Lower lobe of right lung (tissue), 2 donors: ENCODE measurements at regions not wholly inside any gene's neighbourhood (a gene's known extent, or its start where the extent isn't known, plus 50 kb on each side); places are given as distances from the start of the nearest gene placed in this dataset.

Experiments
- ATAC-seq, 2 donors: fragments of 200-7000 bp; cut with Tn5 transposase; one replicate each; pipeline ENCODE4 v1.9.1; 2020 to 2022; ENCODE audit warnings: mild to moderate bottlenecking in 2 of 2, moderate library complexity in 2 of 2
- DNase-seq: peaks from one replicate; pipeline ENCODE4 v3.0.0-alpha.2; 2020
- H3K27ac ChIP-seq: fragments of 200-600 bp; one replicate; pipeline ENCODE4 v1.8.0; 2022
- H3K27me3 ChIP-seq: fragments of 200-600 bp; one replicate; pipeline ENCODE4 v1.8.0; 2022; ENCODE audit warnings: low read depth
- H3K36me3 ChIP-seq: fragments of 200-600 bp; one replicate; pipeline ENCODE4 v1.8.0; 2022; ENCODE audit warnings: mild to moderate bottlenecking
- H3K4me1 ChIP-seq: fragments of 200-600 bp; one replicate; pipeline ENCODE4 v1.8.0; 2022
- H3K4me3 ChIP-seq: fragments of 200-600 bp; one replicate; pipeline ENCODE4 v1.8.0; 2022; ENCODE audit warnings: mild to moderate bottlenecking
- H3K9me3 ChIP-seq: fragments of 200-600 bp; one replicate; pipeline ENCODE4 v1.8.0; 2022
- intact Hi-C: fragments of 100-400 bp; cut with DNase I; formaldehyde crosslinking; loops from one replicate; pipeline ENCODE4 v1.11.0; 2022
- TF ChIP-seq, protein P1 (sequence below): fragments of 200-600 bp; IDR thresholded peaks from one replicate; pipeline ENCODE4 v1.8.0; 2022; ENCODE audit warnings: antibody characterized with exemption, mild to moderate bottlenecking
- donor health status: DM: no; HTN: yes; CAD: no; lungs with severe emphysema.

DNA sequence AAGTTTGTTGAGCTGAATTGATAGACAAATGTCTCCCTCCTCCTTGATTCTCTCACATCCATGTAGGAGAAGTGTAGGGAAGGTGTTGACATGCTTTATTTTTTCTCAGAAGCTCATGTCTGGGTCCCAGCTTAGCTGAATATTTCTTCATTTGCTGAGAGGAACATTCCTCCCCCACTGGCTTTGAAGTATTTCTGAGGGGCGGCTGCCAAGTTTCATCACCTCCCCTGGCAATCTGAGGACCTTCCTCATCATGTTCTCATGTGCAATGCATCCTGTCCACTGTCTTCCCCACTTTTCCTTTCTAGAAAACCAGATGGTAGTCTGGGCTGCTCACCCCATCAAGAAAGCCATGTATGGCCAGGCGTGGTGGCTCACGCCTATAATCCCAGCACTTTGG lies 168.9 kb upstream of the RGMA start:
- intact Hi-C loops: no loop called here
- peaks cover 10% of the 10 kb centered on the region for H3K4me1 ChIP-seq
- DNase-seq (no peak), ATAC-seq (no peak)
- TF ChIP-seq, protein P1, sequence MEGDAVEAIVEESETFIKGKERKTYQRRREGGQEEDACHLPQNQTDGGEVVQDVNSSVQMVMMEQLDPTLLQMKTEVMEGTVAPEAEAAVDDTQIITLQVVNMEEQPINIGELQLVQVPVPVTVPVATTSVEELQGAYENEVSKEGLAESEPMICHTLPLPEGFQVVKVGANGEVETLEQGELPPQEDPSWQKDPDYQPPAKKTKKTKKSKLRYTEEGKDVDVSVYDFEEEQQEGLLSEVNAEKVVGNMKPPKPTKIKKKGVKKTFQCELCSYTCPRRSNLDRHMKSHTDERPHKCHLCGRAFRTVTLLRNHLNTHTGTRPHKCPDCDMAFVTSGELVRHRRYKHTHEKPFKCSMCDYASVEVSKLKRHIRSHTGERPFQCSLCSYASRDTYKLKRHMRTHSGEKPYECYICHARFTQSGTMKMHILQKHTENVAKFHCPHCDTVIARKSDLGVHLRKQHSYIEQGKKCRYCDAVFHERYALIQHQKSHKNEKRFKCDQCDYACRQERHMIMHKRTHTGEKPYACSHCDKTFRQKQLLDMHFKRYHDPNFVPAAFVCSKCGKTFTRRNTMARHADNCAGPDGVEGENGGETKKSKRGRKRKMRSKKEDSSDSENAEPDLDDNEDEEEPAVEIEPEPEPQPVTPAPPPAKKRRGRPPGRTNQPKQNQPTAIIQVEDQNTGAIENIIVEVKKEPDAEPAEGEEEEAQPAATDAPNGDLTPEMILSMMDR: no peak
- no peak overlapping the region for H3K4me3 ChIP-seq
- H3K27ac ChIP-seq: no peak overlapping the region
- H3K36me3 ChIP-seq: no peaks in the 10 kb centered on the region
- H3K9me3 ChIP-seq: no peaks in the 10 kb centered on the region
- H3K27me3 ChIP-seq: no peaks in the 10 kb centered on the region

DNA sequence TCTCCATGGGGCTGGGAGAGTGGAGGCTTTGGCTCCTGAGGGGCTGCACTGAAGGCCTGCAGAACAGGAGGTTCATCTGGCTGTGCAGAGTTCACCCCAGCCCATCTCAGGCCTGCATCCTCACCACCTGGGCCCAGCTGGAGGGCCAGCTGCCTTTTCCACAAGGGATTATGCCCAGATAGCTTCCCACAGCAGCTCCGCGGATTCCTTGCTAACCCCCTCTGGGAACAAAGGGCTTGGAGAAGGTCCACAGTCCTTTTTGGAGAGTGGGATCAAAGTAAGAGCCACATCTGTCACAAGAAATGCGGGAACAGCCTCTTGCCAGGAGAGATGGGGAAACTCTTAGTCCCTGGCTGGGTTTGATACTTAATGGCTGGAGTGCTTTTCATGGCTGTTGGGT lies 164.7 kb upstream of the RGMA start:
- Histone ChIP-seq H3K27ac (no peak overlapping the region), H3K36me3 (no peaks in the 10 kb centered on the region), H3K4me3 (no peak overlapping the region), H3K27me3 (no peaks in the 10 kb centered on the region), H3K9me3 (no peaks in the 10 kb centered on the region), H3K4me1 (peaks cover 14% of the 10 kb centered on the region)
- intact Hi-C loops: no loop called here
- DNase-seq (no peak), ATAC-seq (no peak)
- TF ChIP-seq, protein P1: no peak

DNA sequence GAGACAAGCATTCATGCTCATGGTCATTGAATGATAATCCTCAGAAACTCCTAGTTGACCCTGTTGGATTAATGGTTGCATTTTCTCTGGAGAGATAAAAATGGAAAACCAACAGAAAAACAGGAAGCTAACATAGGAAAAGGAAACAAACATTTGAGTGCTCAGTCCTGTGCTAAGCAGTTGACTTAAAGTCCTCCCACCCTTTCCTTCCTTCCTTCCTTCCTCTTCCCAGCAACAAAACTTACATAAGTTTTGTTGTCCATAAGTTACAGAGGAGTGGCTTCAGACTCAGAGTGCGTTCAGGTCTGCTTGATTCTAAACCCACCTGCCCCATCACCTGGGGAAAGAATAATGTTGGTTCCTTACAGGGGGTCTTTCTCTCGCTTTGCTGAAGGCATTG lies 163.8 kb upstream of the RGMA start:
- Histone ChIP-seq H3K27ac (no peak overlapping the region), H3K9me3 (no peaks in the 10 kb centered on the region), H3K4me3 (no peak overlapping the region), H3K27me3 (no peaks in the 10 kb centered on the region), H3K4me1 (peaks cover 14% of the 10 kb centered on the region), H3K36me3 (no peaks in the 10 kb centered on the region)
- DNase-seq (no peak), ATAC-seq (no peak)
- intact Hi-C loops: no loop called here
- TF ChIP-seq, protein P1: no peak

DNA sequence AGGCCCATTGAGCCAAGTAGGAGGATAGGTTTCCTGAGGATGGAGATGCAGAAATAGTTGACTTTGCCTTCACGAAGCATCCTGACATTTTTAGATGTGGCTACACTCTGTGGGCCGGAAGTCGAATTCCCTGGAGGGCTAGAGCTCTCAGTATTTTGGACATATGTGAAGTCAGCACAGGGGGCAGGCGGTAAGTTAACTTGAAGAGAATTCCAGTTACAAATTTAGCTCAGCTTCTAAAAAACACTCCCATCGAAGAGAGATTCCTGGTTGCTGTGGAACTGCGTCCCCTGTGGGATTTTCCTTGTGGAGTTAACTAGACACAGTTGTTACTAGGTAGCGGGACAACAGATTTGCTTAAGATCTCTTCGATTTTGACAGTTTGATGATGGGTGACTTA lies 161.9 kb upstream of the RGMA start:
- Histone ChIP-seq H3K27me3 (no peaks in the 10 kb centered on the region), H3K36me3 (no peaks in the 10 kb centered on the region), H3K9me3 (no peaks in the 10 kb centered on the region), H3K27ac (no peak overlapping the region), H3K4me1 (peaks cover 18% of the 10 kb centered on the region), H3K4me3 (no peak overlapping the region)
- intact Hi-C loops: no loop called here
- DNase-seq: no peak
- TF ChIP-seq, protein P1: no peak
- ATAC-seq: no peak

DNA sequence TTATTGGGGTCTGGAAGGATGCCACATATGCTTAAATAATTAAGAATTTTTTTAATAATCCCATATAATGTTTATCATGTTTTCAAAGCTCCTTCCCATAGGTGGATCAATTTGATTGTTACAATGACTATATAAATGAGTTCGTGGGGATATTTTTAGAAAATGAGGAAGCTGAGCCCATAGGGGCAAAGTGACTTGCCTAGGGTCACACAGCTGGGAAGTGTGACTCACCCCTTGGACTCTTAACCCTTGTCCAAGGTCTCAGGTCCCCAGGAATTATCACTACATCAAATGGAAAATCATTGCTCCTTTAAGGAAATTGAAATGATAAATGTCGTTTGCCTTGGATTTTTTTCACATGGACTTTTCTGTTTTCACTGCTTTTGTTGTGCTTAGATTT lies 161.2 kb upstream of the RGMA start:
- H3K27me3 ChIP-seq: no peaks in the 10 kb centered on the region
- no peak overlapping the region for H3K27ac ChIP-seq
- no peak for ATAC-seq
- no peaks in the 10 kb centered on the region for H3K9me3 ChIP-seq
- no peak for DNase-seq
- H3K4me1 ChIP-seq: peaks cover 18% of the 10 kb centered on the region
- intact Hi-C loops: no loop called here
- no peaks in the 10 kb centered on the region for H3K36me3 ChIP-seq
- TF ChIP-seq, protein P1: no peak
- no peak overlapping the region for H3K4me3 ChIP-seq

DNA sequence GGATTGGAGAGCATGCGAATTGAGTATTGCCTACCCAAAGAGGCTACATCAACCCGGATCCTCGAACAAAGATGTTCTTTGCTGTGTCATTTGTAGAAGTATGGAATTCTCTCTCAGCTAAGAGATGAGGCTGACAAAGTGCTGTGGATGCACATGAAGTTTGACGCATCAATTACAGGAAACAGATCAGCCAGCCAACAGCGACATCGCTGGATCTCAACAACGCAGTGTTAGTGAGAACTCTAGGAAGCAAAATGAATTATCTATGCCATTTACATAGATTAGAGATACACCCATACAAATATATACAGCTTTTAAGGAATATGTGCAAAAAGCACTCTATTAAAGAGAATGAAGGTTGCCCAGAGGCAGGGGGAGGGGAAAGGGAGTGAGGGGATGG lies 160.6 kb upstream of the RGMA start:
- DNase-seq (no peak), ATAC-seq (no peak)
- Histone ChIP-seq H3K27me3 (no peaks in the 10 kb centered on the region), H3K36me3 (no peaks in the 10 kb centered on the region), H3K9me3 (no peaks in the 10 kb centered on the region), H3K4me1 (peaks cover 18% of the 10 kb centered on the region), H3K27ac (no peak overlapping the region), H3K4me3 (no peak overlapping the region)
- TF ChIP-seq, protein P1: no peak
- intact Hi-C loops: no loop called here
